ENCODE measurements at regions not wholly inside any gene's neighbourhood (a gene's known extent, or its start where the extent isn't known, plus 50 kb on each side); places are given as distances from the start of the nearest gene placed in this dataset.
"Not testable (repeated sequence)": the region's sequence is repeated elsewhere in the genome, so short reads cannot be mapped to it uniquely, and the experiment has no call there.

GRCh38 chr5:173423452-173424117 is 95.4 kb upstream of the STC2 start:
- DNase-seq (ENCODE audit: low read depth), result no peak

DNA sequence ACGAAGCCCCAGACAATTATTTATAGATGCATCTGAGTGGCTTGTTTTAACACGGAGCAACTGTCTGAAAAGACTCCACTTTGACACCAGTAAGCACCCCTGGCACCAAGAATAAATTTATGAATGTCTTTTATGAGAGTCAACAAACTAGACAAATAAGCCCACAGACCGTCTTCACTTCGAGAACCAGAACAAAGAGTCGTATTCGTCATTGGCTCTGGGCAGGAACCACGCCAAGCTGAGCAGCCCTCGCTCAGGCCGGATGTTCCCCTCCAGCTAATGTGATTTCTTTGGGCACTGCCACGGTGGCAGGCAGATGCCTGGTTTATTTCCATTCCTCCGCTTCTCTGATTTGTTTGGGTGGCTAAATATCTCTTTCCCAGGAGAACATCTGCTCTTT is 91.9 kb upstream of the STC2 start:
- DNase-seq (ENCODE audit: low read depth), result peak; percentile 53

DNA sequence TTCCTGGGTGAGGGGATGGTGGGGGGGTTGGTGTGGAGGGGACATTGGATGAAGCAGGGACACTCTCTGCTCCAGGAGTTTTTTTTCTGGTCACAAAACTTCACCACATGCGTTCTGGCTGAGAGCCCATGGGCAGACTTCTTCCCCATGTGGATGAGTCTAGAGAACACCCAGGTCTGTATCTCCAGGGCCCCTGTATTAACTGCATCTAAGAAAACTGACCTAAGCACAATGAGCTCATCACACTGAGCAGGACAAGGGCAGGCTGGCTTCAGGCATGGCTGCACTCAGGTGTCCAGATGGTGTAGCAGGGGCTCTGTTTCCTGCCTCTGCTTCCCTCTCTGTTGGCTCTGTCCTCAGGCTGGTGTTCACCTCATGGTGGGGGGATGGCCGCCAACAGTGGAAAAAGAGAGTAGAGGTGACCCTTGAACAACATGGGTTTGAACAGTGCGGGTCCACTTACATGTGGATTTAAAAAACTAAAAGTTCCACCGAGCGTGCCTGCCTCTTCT is 85.3 kb upstream of the STC2 start:
- no peak for DNase-seq (ENCODE audit: low read depth)

DNA sequence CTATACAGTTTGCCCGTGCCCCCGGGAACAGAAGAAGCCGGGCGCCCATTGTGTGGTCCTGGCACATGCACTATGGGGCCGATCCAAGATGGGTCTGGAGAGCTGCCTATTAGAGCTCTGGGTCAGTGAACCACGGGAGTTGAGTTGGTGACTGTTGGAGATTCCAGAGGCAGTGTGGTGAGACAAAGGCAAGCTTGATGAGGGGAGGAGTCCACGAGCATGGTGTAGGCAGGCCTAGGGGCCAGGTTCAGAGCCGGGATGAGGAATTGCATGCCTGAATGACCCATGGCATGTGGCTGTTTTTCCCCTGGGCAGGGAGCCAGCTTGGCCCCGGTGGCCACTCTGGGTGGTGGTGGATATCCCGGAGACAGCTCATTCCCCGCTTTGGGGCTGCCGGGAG is 84.4 kb upstream of the STC2 start:
- peak; percentile 56 for DNase-seq (ENCODE audit: low read depth)

- DNase-seq (ENCODE audit: low read depth), result no peak
Observed at GRCh38 chr5:173411791-173412555, 83.8 kb upstream of the STC2 start.

DNA sequence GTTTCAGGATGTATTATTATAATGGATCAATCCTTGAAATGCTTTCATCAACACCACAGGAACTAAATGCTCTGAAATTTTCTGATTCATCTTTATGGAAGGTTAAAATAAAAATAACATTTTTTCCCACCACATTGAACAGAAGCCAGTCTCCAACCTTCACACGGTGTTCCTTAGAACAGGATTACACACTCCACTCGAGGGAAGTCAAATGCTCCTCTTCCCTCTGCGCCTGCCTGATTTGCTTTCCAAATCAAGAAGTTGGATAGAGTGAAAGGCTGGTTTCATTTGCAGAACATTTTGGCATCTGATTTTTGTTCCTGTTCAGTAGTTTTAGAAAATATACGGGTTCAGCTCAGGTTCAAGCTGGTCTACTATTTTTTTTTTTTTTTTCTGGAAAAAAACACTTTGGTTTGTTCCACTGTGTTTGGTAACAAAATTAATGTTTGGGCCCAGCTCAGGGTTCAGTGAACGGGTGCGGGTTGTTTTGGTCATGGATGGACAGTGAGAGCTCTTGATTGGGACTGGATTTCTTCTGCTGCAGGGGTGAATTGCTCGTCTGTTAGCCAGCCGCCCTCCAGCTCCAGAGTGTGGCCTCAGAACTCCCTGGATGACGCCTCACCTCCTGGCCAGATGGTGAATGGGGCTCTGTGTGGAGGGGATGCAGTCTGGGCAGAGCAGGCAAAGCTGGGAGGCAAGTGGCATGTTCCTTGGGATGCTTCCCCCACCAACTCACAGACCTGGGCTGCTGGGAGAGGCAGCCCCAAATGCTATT is 82.4 kb upstream of the STC2 start:
- no peak for DNase-seq (ENCODE audit: low read depth)

- DNase-seq (ENCODE audit: low read depth), result no peak
Observed at GRCh38 chr5:173408946-173409345, 80.7 kb upstream of the STC2 start.

DNA sequence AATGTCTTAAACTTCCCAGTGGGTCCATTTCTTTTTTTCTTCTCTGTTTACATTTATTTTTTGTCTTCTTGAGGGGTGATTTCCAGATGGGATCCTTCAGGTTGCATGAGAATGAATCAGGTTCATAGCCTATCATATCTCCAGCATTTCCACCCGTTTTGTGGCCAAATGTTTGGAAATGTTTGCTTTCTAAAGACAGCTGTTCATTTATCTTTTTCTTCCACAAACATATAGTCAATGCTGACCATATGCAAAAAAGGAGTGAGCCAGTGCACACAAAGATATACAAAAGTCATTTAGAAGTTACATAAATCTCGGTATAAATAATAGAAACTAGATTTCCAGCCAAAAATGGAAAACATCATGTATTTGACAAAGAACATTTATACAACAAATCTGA is 71.6 kb upstream of the STC2 start:
- DNase-seq (ENCODE audit: low read depth), result no peak

DNA sequence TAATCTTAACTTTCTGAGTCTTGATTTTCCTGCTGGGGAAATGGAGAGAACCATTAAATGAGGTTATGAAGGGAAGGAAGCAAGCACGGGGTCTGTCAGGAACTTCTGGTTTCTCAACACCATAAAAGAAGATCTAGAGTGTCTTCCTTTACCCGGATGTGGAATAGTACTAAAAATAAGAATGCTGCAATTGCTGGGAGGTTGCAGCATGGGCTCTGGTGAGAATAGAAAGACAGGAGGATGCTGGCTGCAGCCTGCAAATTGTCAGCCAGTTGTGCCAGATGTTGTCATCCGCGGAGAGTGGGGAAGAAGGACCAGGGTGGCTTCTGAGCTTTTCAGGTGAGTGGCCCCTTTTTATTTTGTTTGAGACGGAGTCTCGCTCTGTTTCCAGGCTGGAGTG is 69.3 kb upstream of the STC2 start:
- DNase-seq (ENCODE audit: low read depth), result peak; percentile 34

- DNase-seq (ENCODE audit: low read depth), result peak; percentile 19
Observed at GRCh38 chr5:173396311-173396993, 68.2 kb upstream of the STC2 start.

GRCh38 chr5:173395933-173396308 is 67.7 kb upstream of the STC2 start:
- no peak for DNase-seq (ENCODE audit: low read depth)

DNA sequence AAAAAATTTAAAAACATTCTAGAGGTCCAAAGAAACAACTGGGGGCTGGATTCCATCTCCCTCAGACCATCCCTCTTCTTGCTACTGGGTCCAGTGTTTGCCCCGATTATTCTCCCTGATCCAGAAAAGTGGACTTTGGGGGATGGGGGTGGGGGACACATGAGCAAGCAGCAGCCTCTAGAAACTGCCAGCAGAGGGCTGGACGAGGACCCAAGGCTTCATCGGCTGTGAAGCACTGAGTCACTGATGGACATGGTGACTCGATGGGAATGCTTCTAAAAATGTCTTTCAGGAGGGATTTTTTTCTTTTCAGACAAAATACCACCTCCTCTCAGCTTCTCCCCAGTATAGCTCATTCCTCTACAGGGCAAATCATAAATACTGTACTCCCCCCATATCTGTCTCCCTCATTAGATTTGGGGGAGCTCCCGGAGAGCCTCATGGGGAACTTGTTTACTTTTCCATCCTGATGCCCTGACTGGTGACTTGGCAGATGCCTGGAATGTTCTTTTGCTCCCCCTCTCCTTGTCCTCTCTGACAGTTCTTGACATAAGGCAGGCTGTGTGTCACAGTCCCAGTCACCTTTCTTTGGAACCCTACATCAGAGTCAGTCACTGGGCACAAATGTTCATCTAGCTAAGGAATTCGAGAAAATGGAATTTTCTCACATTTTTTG is 67.2 kb upstream of the STC2 start:
- DNase-seq (ENCODE audit: low read depth), result peak; percentile 87

GRCh38 chr5:173394701-173395100 is 66.5 kb upstream of the STC2 start:
- DNase-seq (ENCODE audit: low read depth), result peak; percentile 25

DNA sequence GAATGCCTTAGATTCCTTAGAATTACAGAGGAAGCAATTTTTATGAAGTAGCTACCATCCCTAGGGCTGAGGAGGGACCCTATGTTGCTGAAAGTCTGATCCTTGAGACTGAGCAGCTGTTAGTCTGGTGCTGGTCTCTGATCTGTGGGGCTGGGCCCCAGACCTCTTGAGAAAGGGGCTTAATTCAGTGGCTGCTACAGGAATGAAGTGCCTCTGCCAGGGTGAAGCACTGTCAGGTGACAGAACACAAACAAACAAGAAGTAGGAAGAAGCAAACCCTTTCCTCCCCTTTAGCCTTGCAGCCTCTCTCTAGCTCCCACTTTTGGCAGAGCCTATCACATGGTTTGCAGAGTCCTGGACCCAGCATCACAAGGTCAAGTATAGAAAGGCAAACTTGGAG is 64.0 kb upstream of the STC2 start:
- DNase-seq (ENCODE audit: low read depth), result no peak

DNA sequence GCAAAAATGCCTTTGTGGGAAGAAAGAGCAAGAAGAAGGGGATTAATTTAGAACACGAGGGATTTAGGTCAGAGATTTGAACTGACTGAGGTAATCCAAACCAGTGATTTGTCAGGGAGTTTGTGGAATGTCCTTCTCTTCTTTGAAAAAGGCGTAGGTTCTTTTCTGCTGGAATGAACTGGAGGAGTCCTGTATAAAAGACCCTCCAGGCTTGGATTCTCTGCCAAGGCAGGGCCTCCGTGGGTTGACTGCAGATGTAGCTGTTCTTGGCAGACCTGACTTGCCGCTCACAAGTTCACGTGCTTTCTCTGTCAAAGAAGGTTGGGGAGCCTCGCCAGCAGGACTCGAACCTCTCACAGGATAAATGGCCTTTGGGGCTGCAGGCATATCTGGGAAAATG is 62.8 kb upstream of the STC2 start:
- no peak for DNase-seq (ENCODE audit: low read depth)

DNA sequence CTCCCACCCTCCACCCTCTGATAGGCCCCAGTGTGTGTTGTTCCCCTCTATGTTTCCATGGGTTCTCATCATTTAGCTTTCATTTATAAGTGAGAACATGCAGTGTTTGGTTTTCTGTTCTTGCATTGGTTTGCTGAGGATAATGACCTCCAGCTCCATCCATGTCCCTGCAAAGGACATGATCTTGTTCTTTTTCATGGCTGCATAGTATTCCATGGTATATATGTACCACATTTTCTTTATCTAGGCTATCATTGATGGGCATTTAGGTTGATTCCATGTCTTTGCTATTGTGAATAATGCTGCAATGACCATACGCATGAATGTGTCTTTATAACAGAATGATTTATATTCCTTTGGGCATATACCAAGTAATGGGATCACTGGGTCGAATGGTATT is 59.1 kb upstream of the STC2 start:
- not testable (repeated sequence) for DNase-seq (ENCODE audit: low read depth)

DNA sequence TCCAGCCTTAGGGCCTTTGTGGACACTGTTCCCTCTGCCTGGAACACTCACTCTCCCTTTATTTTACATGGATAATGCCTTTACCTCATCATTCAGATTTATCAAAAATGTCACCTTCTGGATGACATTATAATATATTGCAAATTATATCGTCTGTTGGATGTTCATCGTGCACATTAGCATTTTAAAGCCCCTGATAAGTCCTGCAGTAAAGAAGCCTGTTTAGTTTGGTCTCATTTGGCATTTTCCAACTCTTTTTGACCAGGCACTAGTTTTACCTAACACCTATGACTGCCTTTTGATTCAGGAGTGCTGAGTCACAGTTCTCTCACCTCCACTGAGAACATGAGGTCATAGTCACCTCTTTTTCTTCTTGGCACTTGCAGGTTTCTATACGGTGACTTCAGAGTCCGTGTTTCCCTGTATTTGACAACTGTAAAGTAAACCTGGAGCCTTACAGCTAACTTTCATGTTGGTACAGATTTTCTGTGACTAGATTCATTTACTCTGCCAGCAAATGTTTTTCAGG is 57.7 kb upstream of the STC2 start:
- no peak for DNase-seq (ENCODE audit: low read depth)

DNA sequence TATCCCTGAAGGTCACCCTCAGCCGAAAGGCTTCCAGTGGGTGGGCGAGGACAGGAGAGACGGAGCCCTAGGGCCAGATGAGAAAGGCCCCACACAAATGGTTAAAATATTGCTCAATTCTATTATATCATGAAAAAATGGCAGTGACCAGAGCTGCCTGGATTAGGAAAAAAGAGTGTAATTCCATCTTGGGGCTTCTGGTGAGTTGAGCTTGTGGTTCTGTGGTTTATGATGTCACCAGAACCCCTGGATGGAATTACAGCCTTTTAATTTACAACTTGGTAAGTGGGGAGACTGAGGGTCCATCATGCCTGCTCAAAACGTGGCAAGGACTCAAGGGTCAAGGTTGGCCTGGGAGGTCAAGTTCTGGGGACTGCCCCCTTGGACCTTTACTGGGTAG is 55.5 kb upstream of the STC2 start:
- DNase-seq (ENCODE audit: low read depth), result peak; percentile 10

DNA sequence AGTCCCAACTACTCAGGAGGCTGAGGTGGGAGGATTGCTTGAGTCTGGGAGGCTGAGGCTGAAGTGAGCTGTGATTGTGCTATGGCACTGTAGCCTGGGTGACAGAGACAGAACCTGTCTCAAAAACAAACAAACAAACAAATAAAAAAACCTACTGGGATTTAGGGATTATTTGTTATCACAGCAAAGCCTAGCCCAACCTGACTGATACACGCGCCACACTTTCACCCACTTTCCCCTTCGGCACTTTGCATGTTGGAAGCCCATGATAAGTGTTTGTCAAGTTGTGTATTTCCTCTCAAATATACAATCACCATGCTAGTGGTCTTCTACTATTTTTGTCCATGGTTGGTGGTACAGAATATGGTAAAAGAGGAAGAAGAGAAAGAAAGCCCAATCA is 50.5 kb upstream of the STC2 start:
- DNase-seq (ENCODE audit: low read depth), result no peak

Measured in EH (cell line).